H1 (cell line): ENCODE measurements at regions not wholly inside any gene's neighbourhood (a gene's known extent, or its start where the extent isn't known, plus 50 kb on each side); places are given as distances from the start of the nearest gene placed in this dataset.

Experiments used
- CTCF ChIA-PET: fragments of 300-600 bp; sonication (Branson Sonifier 250); formaldehyde crosslinking; loops from one replicate; lab custom pipeline; 2021; ENCODE audit not compliant: partially characterized antibody; lab: Charles Lee
- POLR2A ChIA-PET: fragments of 300-600 bp; sonication (Branson Sonifier 250); formaldehyde crosslinking; loops from one replicate; lab custom pipeline; 2021; ENCODE audit warnings: inconsistent platforms; ENCODE audit not compliant: partially characterized antibody; lab: Charles Lee
- DNase-seq, 2 experiments: peaks; one replicate each; pipeline versions ENCODE4 v3.0.0 to v3.0.0-alpha.2; 2010 to 2022; ENCODE audit warnings: low spot score in 2 of 2, low read depth in 1 of 2, mixed read lengths in 1 of 2
- FAIRE-seq: peaks from 2 replicates; lab custom pipeline; 2011; peaks lifted over from hg19 to GRCh38; lab: Jason Lieb, UNC
- H2AFZ ChIP-seq: 2 replicates; pipeline ENCODE4 v1.8.1; 2012; ENCODE audit warnings: low read length, inconsistent platforms
- H2AK5ac ChIP-seq: 2 replicates; pipeline ENCODE4 v1.6.1; 2013; ENCODE audit warnings: low read depth, low read length
- H2BK120ac ChIP-seq: replicated peaks from 2 replicates; pipeline ENCODE3; 2013; ENCODE audit warnings: low read depth, low read length, inconsistent platforms
- H2BK12ac ChIP-seq: 2 replicates; pipeline ENCODE4 v1.6.1; 2013; ENCODE audit warnings: low read depth, low read length
- H2BK15ac ChIP-seq: 2 replicates; pipeline ENCODE4 v1.6.1; 2013; ENCODE audit warnings: low read length
- H2BK20ac ChIP-seq: 2 replicates; pipeline ENCODE4 v1.6.1; 2013; ENCODE audit warnings: low read length
- H2BK5ac ChIP-seq: 2 replicates; pipeline ENCODE4 v1.6.1; 2013; ENCODE audit warnings: low read depth, low read length
- H3K14ac ChIP-seq: 2 replicates; pipeline ENCODE4 v1.6.1; 2013; ENCODE audit warnings: inconsistent platforms; ENCODE audit not compliant: insufficient read length
- H3K18ac ChIP-seq: 2 replicates; pipeline ENCODE4 v1.6.1; 2013; ENCODE audit warnings: low read length; ENCODE audit errors: extremely low read depth
- H3K23ac ChIP-seq: 2 replicates; pipeline ENCODE4 v1.6.1; 2013; ENCODE audit warnings: inconsistent platforms; ENCODE audit not compliant: insufficient read length
- H3K23me2 ChIP-seq: 2 replicates; pipeline ENCODE4 v1.6.1; 2013; ENCODE audit warnings: low read depth, low read length
- H3K27ac ChIP-seq: 2 replicates; pipeline ENCODE4 v1.6.1; 2011; ENCODE audit warnings: low read depth, low read length, inconsistent platforms
- H3K27me3 ChIP-seq, 4 experiments: replicated peaks in 1 of 4; 1 replicate in 1 of 4; 2 replicates in 3 of 4; pipeline versions ENCODE4 v1.6.1 to v1.8.1; 2011 to 2013; ENCODE audit warnings: low read length in 3 of 4, mild to moderate bottlenecking in 3 of 4, inconsistent platforms in 2 of 4, mixed read lengths in 2 of 4, moderate library complexity in 1 of 4; ENCODE audit not compliant: control insufficient read depth in 3 of 4, insufficient read depth in 3 of 4; ENCODE audit errors: extremely low read depth in 1 of 4
- H3K36me3 ChIP-seq, 4 experiments: 2 replicates each; pipeline versions ENCODE4 v1.6.1 to v1.8.1; 2011 to 2013; ENCODE audit warnings: mild to moderate bottlenecking in 4 of 4, low read length in 3 of 4, moderate library complexity in 2 of 4, control low read depth in 1 of 4, inconsistent platforms in 1 of 4; ENCODE audit not compliant: insufficient read depth in 4 of 4, control insufficient read depth in 2 of 4
- H3K4ac ChIP-seq: replicated peaks from 2 replicates; pipeline ENCODE3; 2013; ENCODE audit warnings: low read length, low read depth, mixed read lengths, inconsistent platforms; ENCODE audit not compliant: insufficient read length
- H3K4me1 ChIP-seq, 4 experiments: replicated peaks in 1 of 4; 1 replicate in 1 of 4; 2 replicates in 3 of 4; pipeline versions ENCODE4 v1.6.1 to v1.8.1; 2011 to 2013; ENCODE audit warnings: low read length in 3 of 4, inconsistent platforms in 2 of 4, mixed read lengths in 1 of 4; ENCODE audit not compliant: insufficient read depth in 4 of 4, control insufficient read depth in 3 of 4
- H3K4me2 ChIP-seq, 2 experiments: 2 replicates each; pipeline versions ENCODE4 v1.6.1 to v1.8.1; 2011 to 2013; ENCODE audit warnings: low read depth in 2 of 2, low read length in 2 of 2, control low read depth in 1 of 2, inconsistent platforms in 1 of 2, mild to moderate bottlenecking in 1 of 2; ENCODE audit not compliant: insufficient read depth in 1 of 2
- H3K4me3 ChIP-seq, 4 experiments: fragments of 200-600, 300-600 bp in 1 of 4; sonication (generic), shearing (Covaris generic), sonication (Bioruptor Twin) in 1 of 4; 2 replicates each; pipeline versions ENCODE4 v1.5.1 to v1.8.1; 2011 to 2016; ENCODE audit warnings: low read length in 4 of 4, low read depth in 3 of 4, control low read depth in 2 of 4, inconsistent platforms in 2 of 4, mild to moderate bottlenecking in 2 of 4, mixed read lengths in 1 of 4, moderate library complexity in 1 of 4; ENCODE audit not compliant: insufficient read depth in 2 of 4; ENCODE audit errors: extremely low read depth in 1 of 4
- H3K56ac ChIP-seq: replicated peaks from 2 replicates; pipeline ENCODE3; 2013; ENCODE audit warnings: low read depth, mild to moderate bottlenecking, mixed read lengths, low read length, inconsistent platforms; ENCODE audit not compliant: insufficient read length
- H3K79me1 ChIP-seq: 2 replicates; pipeline ENCODE4 v1.6.1; 2013; ENCODE audit warnings: low read depth, low read length, control low read depth
- H3K79me2 ChIP-seq, 2 experiments: 2 replicates each; pipeline versions ENCODE4 v1.6.1 to v1.8.1; 2012 to 2013; ENCODE audit warnings: low read length in 2 of 2, mild to moderate bottlenecking in 2 of 2, inconsistent platforms in 1 of 2; ENCODE audit not compliant: insufficient read depth in 2 of 2, control insufficient read depth in 1 of 2
- H3K9ac ChIP-seq, 4 experiments: replicated peaks in 1 of 4; 1 replicate in 1 of 4; 2 replicates in 3 of 4; pipeline versions ENCODE4 v1.6.1 to v1.8.1; 2011 to 2013; ENCODE audit warnings: low read depth in 3 of 4, low read length in 3 of 4, control low read depth in 2 of 4, mild to moderate bottlenecking in 2 of 4, moderate library complexity in 2 of 4, inconsistent platforms in 1 of 4; ENCODE audit errors: extremely low read depth in 1 of 4
- H3K9me3 ChIP-seq, 2 experiments: 2 replicates each; pipeline versions ENCODE4 v1.6.1 to v1.8.1; 2012 to 2013; ENCODE audit warnings: mild to moderate bottlenecking in 2 of 2, moderate library complexity in 2 of 2, control low read depth in 1 of 2, inconsistent platforms in 1 of 2, low read depth in 1 of 2, low read length in 1 of 2, mixed read lengths in 1 of 2; ENCODE audit not compliant: insufficient read depth in 2 of 2
- H4K20me1 ChIP-seq, 2 experiments: replicated peaks in 1 of 2; 2 replicates each; pipeline versions ENCODE3 to v1.8.1; 2011 to 2013; ENCODE audit warnings: inconsistent platforms in 2 of 2, low read length in 2 of 2, mild to moderate bottlenecking in 1 of 2; ENCODE audit not compliant: insufficient read depth in 2 of 2, control insufficient read depth in 1 of 2
- H4K5ac ChIP-seq: 2 replicates; pipeline ENCODE4 v1.6.1; 2013; ENCODE audit warnings: low read length, low read depth, mixed read lengths, inconsistent platforms; ENCODE audit not compliant: insufficient read length
- H4K8ac ChIP-seq: 2 replicates; pipeline ENCODE4 v1.8.0; 2013; ENCODE audit warnings: mild to moderate bottlenecking, moderate library complexity, low read length, inconsistent platforms; ENCODE audit not compliant: insufficient read depth; ENCODE audit errors: extremely low read depth
- H4K91ac ChIP-seq: replicated peaks from 2 replicates; pipeline ENCODE3; 2013; ENCODE audit warnings: low read length, mixed read lengths, inconsistent platforms; ENCODE audit not compliant: insufficient read length
- BRCA1 ChIP-seq: IDR thresholded peaks from 2 replicates; pipeline ENCODE4 v1.6.1; 2012; ENCODE audit warnings: low read depth, low read length, improper control_type of control experiment
- CEBPB ChIP-seq: IDR thresholded peaks from 2 replicates; pipeline ENCODE4 v1.6.1; 2012; ENCODE audit warnings: low read depth, low read length
- CREB1 ChIP-seq: IDR thresholded peaks from 2 replicates; pipeline ENCODE4 v1.6.1; 2012; ENCODE audit warnings: inconsistent platforms
- EZH2 ChIP-seq: fragments of 200-600 bp; sonication (generic); IDR thresholded peaks from 2 replicates; pipeline ENCODE4 v1.7.1; 2012; ENCODE audit warnings: low read depth, mild to moderate bottlenecking, moderate library complexity, low read length, inconsistent platforms; ENCODE audit not compliant: severe bottlenecking
- HDAC6 ChIP-seq: IDR thresholded peaks from one replicate; pipeline ENCODE4 v1.7.1; 2012; ENCODE audit warnings: low read depth, mild to moderate bottlenecking, inconsistent platforms, low read length, moderate library complexity
- JUND ChIP-seq: IDR thresholded peaks from 2 replicates; pipeline ENCODE4 v1.6.1; 2011; ENCODE audit warnings: mild to moderate bottlenecking, improper control_type of control experiment, low read length
- KDM1A ChIP-seq: fragments of 200-600, 300-600 bp; sonication (generic); IDR thresholded peaks from 2 replicates; pipeline ENCODE4 v1.7.1; 2016; ENCODE audit warnings: mild to moderate bottlenecking, low read length, borderline replicate concordance
- POU5F1 ChIP-seq: IDR thresholded peaks from 2 replicates; pipeline ENCODE4 v1.6.1; 2011; ENCODE audit warnings: low read depth, mild to moderate bottlenecking, low read length, moderate library complexity
- SP1 ChIP-seq: IDR thresholded peaks from 2 replicates; pipeline ENCODE4 v1.6.1; 2011; ENCODE audit warnings: low read depth, low read length
- WGBS, 2 experiments: shearing (Covaris generic) in 1 of 2; methylation state at CpG; one replicate each; pipeline versions ENCODE4 v1.1.6 to v1.1.7; 2013 to 2015; ENCODE audit warnings: low lambda C conversion rate in 2 of 2, mixed read lengths in 2 of 2, inconsistent platforms in 1 of 2, low coverage in 1 of 2, missing lambda C conversion rate in 1 of 2; ENCODE audit not compliant: insufficient replicate concordance in 2 of 2, insufficient coverage in 1 of 2, insufficient read length in 1 of 2; ENCODE audit errors: extremely low coverage in 1 of 2, missing lambda C conversion rate in 1 of 2; 5-methylcytosine and 5-hydroxymethylcytosine counted together
- TF ChIP-seq, protein P1 (sequence below): IDR thresholded peaks from 2 replicates; pipeline ENCODE4 v1.6.1; 2012; ENCODE audit warnings: inconsistent platforms

GRCh38 chr14:34364201-34364600 is 97.8 kb downstream of the SPTSSA start:
- FAIRE-seq (no peak), DNase-seq (no peak)
- Histone ChIP-seq H3K4me3 (no peak overlapping the region), H4K5ac (no peak overlapping the region), H3K4me2 (no peak overlapping the region), H3K36me3 (no peaks in the 10 kb centered on the region), H2BK5ac (no peak overlapping the region), H3K23ac (no peak overlapping the region), H4K20me1 (no peaks in the 10 kb centered on the region), H3K56ac (no peak overlapping the region), H2BK15ac (no peak overlapping the region), H3K27me3 (no peaks in the 10 kb centered on the region), H2BK120ac (no peak overlapping the region), H3K4ac (no peak overlapping the region), H3K27ac (no peak overlapping the region), H3K23me2 (no peaks in the 10 kb centered on the region), H3K14ac (no peak overlapping the region), H2AFZ (no peak overlapping the region), H4K8ac (no peak overlapping the region), H3K9ac (no peak overlapping the region), H3K9me3 (no peaks in the 10 kb centered on the region), H3K79me2 (no peaks in the 10 kb centered on the region), H2BK20ac (no peak overlapping the region), H3K18ac (no peak overlapping the region), H3K79me1 (no peaks in the 10 kb centered on the region), H4K91ac (no peak overlapping the region), H3K4me1 (no peaks in the 10 kb centered on the region), H2AK5ac (no peak overlapping the region), H2BK12ac (no peak overlapping the region)
- WGBS, 2 experiments: 90% methylated on average over 6 of the region's 6 CpGs; no CpG with 5 or more reads in 1 of the 2 experiments
- POLR2A ChIA-PET: no interaction called here
- TF ChIP-seq HDAC6 (no peak), KDM1A (no peak), CEBPB (no peak), EZH2 (no peak), BRCA1 (no peak), SP1 (no peak), JUND (no peak), POU5F1 (no peak), CREB1 (no peak)
- TF ChIP-seq, protein P1, sequence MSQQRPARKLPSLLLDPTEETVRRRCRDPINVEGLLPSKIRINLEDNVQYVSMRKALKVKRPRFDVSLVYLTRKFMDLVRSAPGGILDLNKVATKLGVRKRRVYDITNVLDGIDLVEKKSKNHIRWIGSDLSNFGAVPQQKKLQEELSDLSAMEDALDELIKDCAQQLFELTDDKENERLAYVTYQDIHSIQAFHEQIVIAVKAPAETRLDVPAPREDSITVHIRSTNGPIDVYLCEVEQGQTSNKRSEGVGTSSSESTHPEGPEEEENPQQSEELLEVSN: no peak
- CTCF ChIA-PET: interaction anchor here (0.7 to 1.3 kb wide), 6 partner anchors 9 to 135 kb away, joined by 3 to 4 read pairs (median 3); no protein-coding TSS in a partner anchor
